OCI-LY1 (cell line): ENCODE measurements at regions not wholly inside any gene's neighbourhood (a gene's known extent, or its start where the extent isn't known, plus 50 kb on each side); places are given as distances from the start of the nearest gene placed in this dataset.

Experiments
- EZH2 ChIP-seq: fragments of 200-600 bp; sonication (generic), shearing (Covaris generic); IDR thresholded peaks from 2 replicates; pipeline ENCODE4 v1.8.0; 2017; ENCODE audit warnings: borderline replicate concordance, mixed run types, mild to moderate bottlenecking, antibody characterized with exemption, low read length, moderate library complexity, mixed read lengths
- TF ChIP-seq, protein P1 (sequence below): fragments of 200-600 bp; sonication (generic), shearing (Covaris generic); IDR thresholded peaks from 2 replicates; pipeline ENCODE4 v1.5.1; 2017; ENCODE audit warnings: mild to moderate bottlenecking, antibody characterized with exemption, low read length, moderate library complexity, mixed read lengths

DNA sequence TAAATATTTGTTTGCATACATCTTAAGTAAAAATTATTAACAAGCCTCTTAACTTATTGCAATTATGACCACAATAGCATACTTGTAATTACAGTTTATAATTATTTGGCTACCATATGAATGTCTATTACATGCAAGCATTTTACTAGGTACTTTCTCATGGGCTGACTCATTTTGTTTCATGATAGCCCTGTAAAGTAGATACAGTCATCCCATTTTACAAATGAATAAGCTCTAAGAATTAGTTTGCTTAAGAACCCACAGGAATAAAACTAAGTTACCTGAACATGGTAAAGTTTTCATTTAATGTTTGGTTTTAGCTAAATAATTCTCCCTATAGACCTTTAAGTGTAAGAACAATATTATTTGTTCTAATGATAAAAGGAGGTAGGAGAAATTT is 126.6 kb upstream of the IZUMO3 start:
- TF ChIP-seq, protein P1, sequence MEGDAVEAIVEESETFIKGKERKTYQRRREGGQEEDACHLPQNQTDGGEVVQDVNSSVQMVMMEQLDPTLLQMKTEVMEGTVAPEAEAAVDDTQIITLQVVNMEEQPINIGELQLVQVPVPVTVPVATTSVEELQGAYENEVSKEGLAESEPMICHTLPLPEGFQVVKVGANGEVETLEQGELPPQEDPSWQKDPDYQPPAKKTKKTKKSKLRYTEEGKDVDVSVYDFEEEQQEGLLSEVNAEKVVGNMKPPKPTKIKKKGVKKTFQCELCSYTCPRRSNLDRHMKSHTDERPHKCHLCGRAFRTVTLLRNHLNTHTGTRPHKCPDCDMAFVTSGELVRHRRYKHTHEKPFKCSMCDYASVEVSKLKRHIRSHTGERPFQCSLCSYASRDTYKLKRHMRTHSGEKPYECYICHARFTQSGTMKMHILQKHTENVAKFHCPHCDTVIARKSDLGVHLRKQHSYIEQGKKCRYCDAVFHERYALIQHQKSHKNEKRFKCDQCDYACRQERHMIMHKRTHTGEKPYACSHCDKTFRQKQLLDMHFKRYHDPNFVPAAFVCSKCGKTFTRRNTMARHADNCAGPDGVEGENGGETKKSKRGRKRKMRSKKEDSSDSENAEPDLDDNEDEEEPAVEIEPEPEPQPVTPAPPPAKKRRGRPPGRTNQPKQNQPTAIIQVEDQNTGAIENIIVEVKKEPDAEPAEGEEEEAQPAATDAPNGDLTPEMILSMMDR = no peak
- no peak for TF ChIP-seq EZH2
